Fibroblast of skin of left quadriceps (primary cell): ENCODE measurements at regions not wholly inside any gene's neighbourhood (a gene's known extent, or its start where the extent isn't known, plus 50 kb on each side); places are given as distances from the start of the nearest gene placed in this dataset.
"Not testable (repeated sequence)": the region's sequence is repeated elsewhere in the genome, so short reads cannot be mapped to it uniquely, and the experiment has no call there.

ENCODE experiments used
- DNase-seq, 2 experiments: peaks; one replicate each; pipeline ENCODE4 v3.0.0-alpha.2; 2013; ENCODE audit warnings: low read depth in 2 of 2

DNA sequence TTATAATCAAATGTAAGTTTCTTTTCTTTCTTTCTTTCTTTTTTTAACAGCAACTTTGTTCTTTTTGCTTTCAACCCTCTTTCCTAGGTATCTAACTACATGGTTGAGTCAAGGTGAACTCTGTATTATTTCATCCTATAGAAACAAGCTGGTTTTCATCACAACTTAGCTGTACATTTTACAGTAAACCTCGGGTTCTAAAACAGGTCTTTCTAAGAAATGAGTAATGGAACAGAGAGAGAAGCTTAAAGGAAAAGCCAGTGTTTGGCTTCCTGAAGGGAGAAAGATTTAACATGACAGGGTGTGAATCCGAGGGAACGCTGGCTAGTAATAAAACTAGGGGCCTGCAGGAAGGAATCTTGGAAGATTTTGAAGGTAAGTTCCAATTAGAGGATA lies 143.4 kb upstream of the ITGB1 start:
- DNase-seq: no peak

- DNase-seq: no peak
Measured at GRCh38 chr10:33100781-33101391, 142.9 kb upstream of the ITGB1 start.

DNA sequence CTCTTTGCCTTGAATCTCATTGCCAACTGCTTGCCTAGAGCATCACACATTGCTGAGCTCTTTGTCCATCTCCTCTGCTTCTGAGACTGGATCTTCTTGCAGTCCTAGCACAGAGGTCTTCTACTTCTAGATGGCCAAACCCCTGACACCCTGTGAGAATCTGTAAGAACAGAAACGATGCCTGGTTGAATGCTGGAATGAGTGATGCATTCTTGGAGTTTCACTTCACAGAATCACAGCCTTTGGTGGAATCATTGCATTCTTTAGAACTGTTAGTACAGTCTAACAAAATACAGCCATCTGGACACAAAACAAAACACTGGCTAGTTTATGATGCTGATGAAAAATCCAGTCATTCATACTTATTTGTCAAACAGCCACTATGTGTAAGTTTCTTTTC lies 141.7 kb upstream of the ITGB1 start:
- peak; percentile 59 to 65 for DNase-seq

- no peak for DNase-seq
Measured at GRCh38 chr10:33098951-33099663, 141.1 kb upstream of the ITGB1 start.

DNA sequence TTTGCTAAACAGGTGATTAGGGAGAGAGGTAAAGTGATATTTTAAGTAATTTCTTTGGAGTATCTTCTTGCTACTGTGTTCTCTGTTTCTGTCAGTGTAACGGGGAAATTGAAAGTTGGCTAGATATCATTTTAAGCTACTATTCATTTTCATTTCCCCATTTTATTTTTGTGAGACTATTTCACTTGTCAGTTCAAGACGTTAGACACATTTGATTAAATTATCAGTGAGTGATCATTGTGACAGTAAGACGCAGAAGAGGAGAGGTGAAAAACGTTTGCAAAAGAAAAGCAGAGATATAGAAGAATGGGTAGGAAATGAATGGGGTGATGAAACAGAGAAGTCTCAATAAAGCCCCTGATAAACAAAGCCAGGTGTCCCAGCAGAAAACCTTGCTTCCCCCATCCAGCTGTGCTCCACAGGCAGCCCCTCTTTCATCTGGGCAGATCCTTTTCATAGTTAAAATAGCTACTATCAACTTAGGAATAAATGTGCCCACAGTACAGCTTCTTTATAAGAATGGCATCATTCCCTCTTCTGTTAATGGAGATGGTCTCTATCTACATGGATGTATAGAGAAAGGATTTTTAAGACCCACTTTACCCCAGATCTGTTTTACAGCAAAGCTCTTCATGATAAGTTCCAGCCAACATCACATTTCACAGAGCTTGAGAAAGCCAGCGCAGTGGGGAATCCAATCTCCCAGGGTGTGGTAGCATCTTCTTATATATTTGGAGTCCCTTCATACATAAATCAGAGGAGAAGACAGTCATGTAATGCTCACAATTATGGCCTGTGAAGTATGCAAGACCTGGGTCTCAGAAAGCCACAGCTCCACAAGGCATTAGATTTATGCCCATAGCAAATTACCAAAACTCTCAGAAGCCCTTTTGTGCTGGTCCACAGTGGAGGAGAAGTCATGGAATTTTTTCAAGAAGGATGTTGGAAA lies 138.1 kb upstream of the ITGB1 start:
- no peak for DNase-seq

GRCh38 chr10:33094263-33095051 lies 136.4 kb upstream of the ITGB1 start:
- DNase-seq: no peak

- DNase-seq: no peak
Measured at GRCh38 chr10:33093362-33093761, 135.3 kb upstream of the ITGB1 start.

DNA sequence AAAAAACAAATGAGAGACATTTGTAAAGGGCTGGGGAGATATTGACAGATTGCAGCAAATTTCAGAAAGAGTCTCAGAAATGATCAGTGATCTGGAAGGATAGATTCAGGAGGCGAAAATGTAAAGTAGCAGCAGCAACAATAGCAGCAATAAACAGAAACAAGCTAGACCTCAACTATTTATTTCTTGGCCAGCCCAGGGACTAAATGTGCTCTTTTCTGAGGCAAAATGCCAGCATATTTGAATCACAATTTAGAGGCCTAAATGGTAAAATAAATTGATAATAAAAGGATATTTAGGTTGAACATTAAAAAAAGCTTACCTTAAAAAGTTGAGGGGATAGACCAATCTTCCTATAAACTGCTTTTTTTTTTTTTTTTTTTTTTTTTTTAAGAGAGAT lies 134.6 kb upstream of the ITGB1 start:
- DNase-seq: no peak

GRCh38 chr10:33091201-33091600 lies 133.2 kb upstream of the ITGB1 start:
- DNase-seq: no peak

- no peak for DNase-seq
Measured at GRCh38 chr10:33088990-33089389, 131.0 kb upstream of the ITGB1 start.

- no peak for DNase-seq
Measured at GRCh38 chr10:33087922-33088321, 129.9 kb upstream of the ITGB1 start.

DNA sequence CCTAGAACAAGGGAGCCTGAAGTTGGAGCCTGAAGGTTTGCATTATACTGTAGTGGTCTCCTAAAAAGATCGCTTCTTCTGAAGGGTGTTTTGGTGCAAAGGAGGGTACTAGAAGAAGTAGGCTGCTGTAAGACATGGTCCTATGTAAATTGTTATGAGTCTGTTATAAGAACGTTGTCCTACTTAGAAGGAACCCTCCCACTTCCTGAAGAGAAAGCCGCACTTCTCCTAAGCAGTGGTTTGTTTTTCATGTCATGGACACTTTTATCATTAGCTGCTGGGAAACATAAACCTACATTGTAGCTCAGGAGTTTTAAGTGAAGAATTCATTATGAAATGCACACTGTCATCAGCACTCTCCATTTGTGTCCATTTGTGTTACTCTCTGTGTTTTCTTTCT lies 129.1 kb upstream of the ITGB1 start:
- no peak for DNase-seq

- no peak for DNase-seq
Measured at GRCh38 chr10:33086100-33086499, 128.1 kb upstream of the ITGB1 start.

DNA sequence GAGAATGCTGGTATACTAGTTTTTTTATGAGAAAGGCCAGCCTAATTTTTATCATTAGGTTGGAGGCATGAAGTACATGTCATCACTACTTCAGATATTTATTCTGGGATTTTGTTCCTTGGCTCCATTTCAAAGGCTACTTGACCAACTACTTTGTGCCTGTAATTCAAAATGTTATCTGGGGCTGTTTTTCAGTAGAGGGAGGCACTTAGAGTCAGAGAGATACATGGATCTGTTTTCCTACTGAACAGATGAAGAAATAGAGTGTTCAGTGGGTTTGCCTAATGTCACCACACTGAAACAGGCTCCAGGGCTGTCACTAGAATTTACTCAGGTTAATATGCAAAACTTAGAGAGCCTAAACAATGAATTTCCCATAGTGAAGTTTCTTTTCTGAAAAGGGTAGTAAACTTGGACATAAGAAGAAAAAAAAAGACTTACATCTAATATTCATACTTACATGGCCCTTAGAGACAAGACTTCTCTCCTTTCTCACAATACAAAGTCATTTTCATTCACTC lies 127.3 kb upstream of the ITGB1 start:
- no peak for DNase-seq

- no peak for DNase-seq
Measured at GRCh38 chr10:33084453-33084852, 126.4 kb upstream of the ITGB1 start.

DNA sequence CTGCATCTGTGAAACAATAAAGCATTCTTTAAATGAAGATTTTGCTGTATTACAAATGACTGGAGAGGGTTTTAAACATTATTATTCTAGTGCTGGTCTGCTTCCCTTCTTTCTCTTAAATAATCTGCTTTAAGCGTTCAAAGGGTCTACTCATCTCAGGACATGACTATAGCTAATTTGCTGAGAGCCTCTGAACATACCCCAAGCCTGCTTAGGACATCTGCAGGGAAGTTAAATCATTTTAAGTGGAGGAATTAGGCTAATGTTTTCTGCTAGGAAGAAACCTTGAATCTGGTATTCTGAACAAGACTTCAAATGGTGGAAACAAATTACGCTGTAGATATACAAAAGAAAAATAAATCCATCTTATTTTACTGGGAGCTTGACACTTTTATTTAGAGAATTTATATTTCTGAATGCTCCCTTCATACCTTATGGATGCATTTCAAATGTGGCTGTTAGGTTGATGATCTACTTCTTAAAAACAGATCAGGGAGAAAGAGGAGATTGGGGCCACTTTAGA lies 124.4 kb upstream of the ITGB1 start:
- no peak for DNase-seq

DNA sequence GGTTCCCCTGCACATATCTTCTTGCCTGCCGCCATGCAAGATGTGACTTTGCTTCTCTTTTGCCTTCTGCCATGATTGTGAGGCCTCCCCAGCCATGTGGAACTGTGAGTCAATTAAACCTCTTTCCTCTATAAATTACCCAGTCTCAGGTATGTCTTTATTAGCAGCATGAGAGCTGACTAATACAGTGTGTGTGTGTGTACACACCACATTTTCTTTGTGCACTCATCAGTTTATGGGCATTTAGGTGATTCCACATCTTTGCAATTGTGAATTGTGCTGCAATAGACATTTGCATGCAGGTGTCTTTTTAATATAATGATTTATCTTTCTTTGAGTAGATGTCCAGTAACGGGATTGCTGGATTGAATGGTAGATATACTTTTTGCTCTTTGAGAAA lies 122.4 kb upstream of the ITGB1 start:
- not testable (repeated sequence) for DNase-seq

- DNase-seq: no peak
Measured at GRCh38 chr10:33074443-33074842, 116.4 kb upstream of the ITGB1 start.

GRCh38 chr10:33073641-33074415 lies 115.8 kb upstream of the ITGB1 start:
- DNase-seq: peak in 1 of 2 experiments; percentile 10

DNA sequence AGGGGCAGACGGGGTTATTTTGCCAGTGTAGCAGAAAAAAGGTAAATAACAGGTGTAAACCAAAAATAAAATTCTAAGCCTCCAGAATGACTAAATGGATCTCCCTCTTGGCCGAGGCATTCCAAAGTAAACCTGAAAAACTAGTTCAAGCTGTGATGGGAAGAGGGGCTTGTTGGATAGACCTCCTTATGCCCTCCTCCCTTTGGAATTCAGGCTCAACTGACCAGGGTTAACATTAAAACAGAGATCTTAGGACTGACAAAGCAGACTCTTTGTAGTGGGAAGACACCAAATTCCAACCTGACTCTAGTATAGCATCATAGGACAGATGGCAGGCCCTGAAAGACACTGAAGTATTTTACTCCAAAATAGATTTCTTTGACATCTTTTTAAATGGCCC lies 113.8 kb upstream of the ITGB1 start:
- DNase-seq: no peak

- no peak for DNase-seq
Measured at GRCh38 chr10:33070101-33070500, 112.1 kb upstream of the ITGB1 start.
